Spleen (tissue), 11 donors: ENCODE measurements at regions not wholly inside any gene's neighbourhood (a gene's known extent, or its start where the extent isn't known, plus 50 kb on each side); places are given as distances from the start of the nearest gene placed in this dataset.

Experiments used
- DNase-seq: peaks from one replicate; pipeline ENCODE4 v3.0.0-alpha.2; 2020
- H3K27ac ChIP-seq, 8 donors: fragments of 200-600 bp; sonication (generic) in 7 of 8; 1 replicate in 4 of 8; 2 replicates in 4 of 8; pipeline versions ENCODE4 v1.5.0 to v1.8.0; 2016 to 2021; ENCODE audit warnings: inconsistent platforms in 4 of 8, mild to moderate bottlenecking in 4 of 8, moderate library complexity in 1 of 8
- H3K27me3 ChIP-seq, 7 donors: fragments of 200-600 bp; sonication (generic) in 6 of 7; replicated peaks in 1 of 7; 1 replicate in 4 of 7; 2 replicates in 3 of 7; pipeline versions ENCODE4 v1.5.0 to v1.8.0; 2016 to 2021; ENCODE audit warnings: inconsistent platforms in 3 of 7, mild to moderate bottlenecking in 1 of 7
- H3K36me3 ChIP-seq, 6 donors: fragments of 200-600 bp; sonication (generic) in 5 of 6; 1 replicate in 4 of 6; 2 replicates in 2 of 6; pipeline versions ENCODE4 v1.5.0 to v1.8.0; 2016 to 2021; ENCODE audit warnings: inconsistent platforms in 2 of 6
- H3K4me1 ChIP-seq, 6 donors: fragments of 200-600 bp; sonication (generic) in 5 of 6; 1 replicate in 3 of 6; 2 replicates in 3 of 6; pipeline versions ENCODE4 v1.5.0 to v1.8.0; 2016 to 2021; ENCODE audit warnings: inconsistent platforms in 3 of 6
- H3K4me3 ChIP-seq, 8 donors: fragments of 200-600 bp; sonication (generic) in 7 of 8; 1 replicate in 4 of 8; 2 replicates in 4 of 8; pipeline versions ENCODE4 v1.5.0 to v1.8.0; 2016 to 2021; ENCODE audit warnings: inconsistent platforms in 4 of 8, mild to moderate bottlenecking in 4 of 8, moderate library complexity in 2 of 8
- H3K9me3 ChIP-seq, 8 donors: fragments of 200-600 bp; sonication (generic) in 7 of 8; 1 replicate in 4 of 8; 2 replicates in 4 of 8; pipeline versions ENCODE4 v1.5.0 to v1.8.0; 2016 to 2021; ENCODE audit warnings: inconsistent platforms in 4 of 8
- CTCF ChIP-seq, 11 experiments: fragments of 200-600 bp in 7 of 11; fragments of 450-650 bp in 4 of 11; sonication (generic) in 4 of 11; IDR thresholded peaks in 8 of 11; conservative IDR thresholded peaks in 3 of 11; 1 replicate in 7 of 11; 2 replicates in 4 of 11; pipeline versions ENCODE4 v1.4.0 to v1.8.0; 2016 to 2021; ENCODE audit warnings: antibody characterized with exemption in 11 of 11, inconsistent platforms in 4 of 11, mild to moderate bottlenecking in 1 of 11
- POLR2A ChIP-seq, 3 donors: fragments of 450-650 bp; IDR thresholded peaks; one replicate each; pipeline ENCODE4 v1.5.1; 2017; ENCODE audit warnings: antibody characterized with exemption in 3 of 3, mild to moderate bottlenecking in 1 of 3
- POLR2AphosphoS5 ChIP-seq, 3 donors: sonication (generic); formaldehyde crosslinking; IDR thresholded peaks; one replicate each; pipeline ENCODE4 v1.5.1; 2017; ENCODE audit warnings: antibody characterized with exemption in 3 of 3
- WGBS, 5 donors: extraction: QIAGEN DNeasy Blood & Tissue Kit in 3 of 5; methylation state at CpG; one replicate each; pipeline versions ENCODE4 v1.1.5 to v1.1.7; 2013 to 2018; 5-methylcytosine and 5-hydroxymethylcytosine counted together
- intact Hi-C: fragments of 100-400 bp; cut with DNase I; formaldehyde crosslinking; loops from one replicate; pipeline ENCODE4 v1.15.0; 2023; ENCODE audit warnings: low total_unique reads
- donor health status: healthy with polysubstance abuse.
- donor health status: DM: no; HTN: no; CAD: no; lungs with moderate emphysema.
- donor health status: DM: no; HTN: no; CAD: no.
- donor health status: Bipolar disorder and iron deficiency.
- donor health status: healthy.
- donor health status: DM: no; HTN: no; CAD: no.
- donor health status: DM: yes; HTN: yes; CAD: no.

- H3K4me3 ChIP-seq = no peak overlapping the region
- DNase-seq = no peak
- H3K4me1 ChIP-seq = no peaks in the 10 kb centered on the region
- H3K36me3 ChIP-seq = no peaks in the 10 kb centered on the region
- intact Hi-C loops = no loop called here
- WGBS, 5 donors = 60 to 80% (median 63%) methylated on average over 3 of the region's 3 CpGs
- no peaks in the 10 kb centered on the region for H3K27me3 ChIP-seq
- H3K9me3 ChIP-seq = peaks cover 0 to 15% (median 0%) of the 10 kb centered on the region in 8 donors
- TF ChIP-seq CTCF (IDR thresholded peaks at IDR 0.05 in 8 of 11, conservative IDR thresholded peaks at IDR 0.05 in 3 of 11) (no peak), POLR2AphosphoS5 (IDR thresholded peaks at IDR 0.05) (no peak), POLR2A (IDR thresholded peaks at IDR 0.05) (no peak)
- no peak overlapping the region for H3K27ac ChIP-seq
Measured at GRCh38 chr2:228819701-228820100, 451.4 kb downstream of the PID1 start.

GRCh38 chr2:228802181-228803071 is 468.7 kb downstream of the PID1 start:
- Histone ChIP-seq H3K27me3 (no peaks in the 10 kb centered on the region), H3K4me1 (no peaks in the 10 kb centered on the region), H3K27ac (no peak overlapping the region), H3K36me3 (no peaks in the 10 kb centered on the region), H3K4me3 (no peak overlapping the region), H3K9me3 (no peaks in the 10 kb centered on the region)
- DNase-seq = no peak
- intact Hi-C loops = no loop called here
- no peak for TF ChIP-seq POLR2AphosphoS5 (IDR thresholded peaks at IDR 0.05)
- no peak for TF ChIP-seq POLR2A (IDR thresholded peaks at IDR 0.05)
- no peak for TF ChIP-seq CTCF (IDR thresholded peaks at IDR 0.05 in 8 of 11, conservative IDR thresholded peaks at IDR 0.05 in 3 of 11)
- 80 to 92% (median 83%) methylated on average over 5 of the region's 5 CpGs for WGBS, 5 donors

- TF ChIP-seq POLR2AphosphoS5 (IDR thresholded peaks at IDR 0.05) = no peak
- TF ChIP-seq CTCF (IDR thresholded peaks at IDR 0.05 in 8 of 11, conservative IDR thresholded peaks at IDR 0.05 in 3 of 11) = no peak
- TF ChIP-seq POLR2A (IDR thresholded peaks at IDR 0.05) = no peak
- Histone ChIP-seq H3K9me3 (no peaks in the 10 kb centered on the region), H3K27me3 (no peaks in the 10 kb centered on the region), H3K36me3 (no peaks in the 10 kb centered on the region), H3K4me1 (no peaks in the 10 kb centered on the region), H3K27ac (no peak overlapping the region), H3K4me3 (no peak overlapping the region)
- DNase-seq = no peak
- 27 to 59% (median 36%) methylated on average over 2 of the region's 2 CpGs for WGBS, 5 donors
- intact Hi-C loops = no loop called here
Measured at GRCh38 chr2:228801451-228801850, 469.6 kb downstream of the PID1 start.

DNA sequence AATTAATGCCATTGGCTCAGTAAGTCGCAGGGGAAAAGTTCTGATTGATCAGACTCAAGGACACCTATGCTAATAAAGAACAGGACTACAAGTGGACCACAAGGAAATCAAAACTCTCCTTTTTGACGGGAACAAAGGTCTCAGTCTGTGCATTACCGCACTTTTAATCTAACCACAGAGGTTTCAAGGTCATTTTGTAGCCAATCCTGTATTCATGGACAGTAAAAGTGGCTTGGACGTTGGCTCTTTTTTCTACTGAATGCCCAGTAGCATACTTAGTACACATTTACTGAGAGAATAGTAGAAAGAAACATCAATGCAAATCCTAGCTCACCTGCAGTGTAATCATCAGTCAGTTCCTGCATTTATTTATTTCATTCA is 471.9 kb downstream of the PID1 start:
- Histone ChIP-seq H3K4me3 (no peak overlapping the region), H3K27me3 (no peaks in the 10 kb centered on the region), H3K27ac (no peak overlapping the region), H3K36me3 (no peaks in the 10 kb centered on the region), H3K4me1 (no peaks in the 10 kb centered on the region), H3K9me3 (no peaks in the 10 kb centered on the region)
- intact Hi-C loops = no loop called here
- TF ChIP-seq CTCF (IDR thresholded peaks at IDR 0.05 in 8 of 11, conservative IDR thresholded peaks at IDR 0.05 in 3 of 11) = no peak
- TF ChIP-seq POLR2AphosphoS5 (IDR thresholded peaks at IDR 0.05) = no peak
- TF ChIP-seq POLR2A (IDR thresholded peaks at IDR 0.05) = no peak
- 52 to 71% (median 66%) methylated on average over 4 of the region's 4 CpGs for WGBS, 5 donors
- no peak for DNase-seq
